Activated naive CD8-positive, alpha-beta T cell treated with anti-CD3 and anti-CD28 coated beads for 36 hours (primary cell): ENCODE measurements at regions not wholly inside any gene's neighbourhood (a gene's known extent, or its start where the extent isn't known, plus 50 kb on each side); places are given as distances from the start of the nearest gene placed in this dataset.
"Not testable (repeated sequence)": the region's sequence is repeated elsewhere in the genome, so short reads cannot be mapped to it uniquely, and the experiment has no call there.

Experiments
- DNase-seq: peaks from one replicate; pipeline ENCODE4 v3.0.0; 2021
- H3K27ac Mint-ChIP-seq: one replicate; pipeline ENCODE4 v1.8.0; 2022; ENCODE audit warnings: mild to moderate bottlenecking, moderate library complexity, mixed read lengths
- H3K27me3 Mint-ChIP-seq: one replicate; pipeline ENCODE4 v1.8.0; 2022; ENCODE audit warnings: mild to moderate bottlenecking, mixed read lengths
- H3K36me3 Mint-ChIP-seq: one replicate; pipeline ENCODE4 v1.8.0; 2021; ENCODE audit warnings: mild to moderate bottlenecking, mixed read lengths
- H3K4me1 Mint-ChIP-seq: one replicate; pipeline ENCODE4 v1.8.0; 2021; ENCODE audit warnings: mixed read lengths
- H3K4me3 Mint-ChIP-seq: one replicate; pipeline ENCODE4 v1.8.0; 2022; ENCODE audit warnings: mild to moderate bottlenecking, moderate library complexity, mixed read lengths
- H3K9me3 Mint-ChIP-seq: one replicate; pipeline ENCODE4 v1.8.0; 2022; ENCODE audit warnings: mixed read lengths

GRCh38 chr4:64776820-64777219, 367.6 kb upstream of the TECRL start:
- no peak for DNase-seq
- Mint-ChIP-seq H3K27ac (no peak overlapping the region), H3K9me3 (no peaks in the 10 kb centered on the region), H3K4me3 (no peak overlapping the region), H3K36me3 (no peaks in the 10 kb centered on the region), H3K27me3 (no peaks in the 10 kb centered on the region), H3K4me1 (no peaks in the 10 kb centered on the region)

GRCh38 chr4:64774626-64775025, 365.4 kb upstream of the TECRL start:
- Mint-ChIP-seq H3K27me3 (no peaks in the 10 kb centered on the region), H3K36me3 (no peaks in the 10 kb centered on the region), H3K4me1 (no peaks in the 10 kb centered on the region), H3K9me3 (no peaks in the 10 kb centered on the region), H3K27ac (no peak overlapping the region), H3K4me3 (no peak overlapping the region)
- no peak for DNase-seq

GRCh38 chr4:64771149-64771548, 361.9 kb upstream of the TECRL start:
- H3K4me3 Mint-ChIP-seq = no peak overlapping the region
- no peaks in the 10 kb centered on the region for H3K4me1 Mint-ChIP-seq
- H3K36me3 Mint-ChIP-seq = no peaks in the 10 kb centered on the region
- H3K9me3 Mint-ChIP-seq = peaks cover 1% of the 10 kb centered on the region
- H3K27ac Mint-ChIP-seq = no peak overlapping the region
- no peaks in the 10 kb centered on the region for H3K27me3 Mint-ChIP-seq
- DNase-seq = no peak

- Mint-ChIP-seq H3K4me1 (no peaks in the 10 kb centered on the region), H3K36me3 (no peaks in the 10 kb centered on the region), H3K9me3 (peaks cover 4% of the 10 kb centered on the region), H3K27me3 (no peaks in the 10 kb centered on the region), H3K4me3 (no peak overlapping the region), H3K27ac (no peak overlapping the region)
- DNase-seq = no peak
Measured at GRCh38 chr4:64767547-64767946, 358.3 kb upstream of the TECRL start.

GRCh38 chr4:64766565-64766964, 357.3 kb upstream of the TECRL start:
- no peaks in the 10 kb centered on the region for H3K4me1 Mint-ChIP-seq
- no peaks in the 10 kb centered on the region for H3K36me3 Mint-ChIP-seq
- DNase-seq = no peak
- no peaks in the 10 kb centered on the region for H3K27me3 Mint-ChIP-seq
- H3K4me3 Mint-ChIP-seq = no peak overlapping the region
- peaks cover 4% of the 10 kb centered on the region for H3K9me3 Mint-ChIP-seq
- H3K27ac Mint-ChIP-seq = no peak overlapping the region

- H3K9me3 Mint-ChIP-seq = peaks cover 9% of the 10 kb centered on the region
Measured at GRCh38 chr4:64756016-64756415, 346.8 kb upstream of the TECRL start.

GRCh38 chr4:64747919-64748715, 338.9 kb upstream of the TECRL start:
- no peak overlapping the region for H3K27ac Mint-ChIP-seq
- H3K36me3 Mint-ChIP-seq = no peaks in the 10 kb centered on the region
- no peaks in the 10 kb centered on the region for H3K27me3 Mint-ChIP-seq
- H3K4me3 Mint-ChIP-seq = no peak overlapping the region
- peaks cover 13% of the 10 kb centered on the region for H3K9me3 Mint-ChIP-seq
- DNase-seq = no peak
- H3K4me1 Mint-ChIP-seq = no peaks in the 10 kb centered on the region

More at GRCh38 chr4:64756016-64756415, 346.8 kb upstream of the TECRL start:
- no peak for DNase-seq
- Mint-ChIP-seq H3K27me3 (no peaks in the 10 kb centered on the region), H3K27ac (no peak overlapping the region), H3K4me1 (no peaks in the 10 kb centered on the region), H3K36me3 (no peaks in the 10 kb centered on the region), H3K4me3 (no peak overlapping the region)

- no peaks in the 10 kb centered on the region for H3K27me3 Mint-ChIP-seq
- H3K4me1 Mint-ChIP-seq = no peaks in the 10 kb centered on the region
- H3K36me3 Mint-ChIP-seq = no peaks in the 10 kb centered on the region
- H3K27ac Mint-ChIP-seq = no peak overlapping the region
- H3K4me3 Mint-ChIP-seq = no peak overlapping the region
- peaks cover 10% of the 10 kb centered on the region for H3K9me3 Mint-ChIP-seq
- DNase-seq = no peak
Measured at GRCh38 chr4:64738240-64738639, 329.0 kb upstream of the TECRL start.

GRCh38 chr4:64737854-64738138, 328.5 kb upstream of the TECRL start:
- not testable (repeated sequence) for H3K36me3 Mint-ChIP-seq, H3K4me3 Mint-ChIP-seq, H3K27me3 Mint-ChIP-seq, DNase-seq, H3K27ac Mint-ChIP-seq, H3K4me1 Mint-ChIP-seq
- peaks cover 10% of the 10 kb centered on the region for H3K9me3 Mint-ChIP-seq

- Mint-ChIP-seq H3K27ac (no peak overlapping the region), H3K36me3 (no peaks in the 10 kb centered on the region), H3K4me3 (no peak overlapping the region), H3K9me3 (peaks cover 9% of the 10 kb centered on the region), H3K4me1 (no peaks in the 10 kb centered on the region), H3K27me3 (no peaks in the 10 kb centered on the region)
- no peak for DNase-seq
Measured at GRCh38 chr4:64737026-64737853, 328.0 kb upstream of the TECRL start.

GRCh38 chr4:64729561-64729960, 320.3 kb upstream of the TECRL start:
- no peak for DNase-seq
- Mint-ChIP-seq H3K27ac (no peak overlapping the region), H3K36me3 (no peaks in the 10 kb centered on the region), H3K4me1 (no peaks in the 10 kb centered on the region), H3K9me3 (peaks cover 5% of the 10 kb centered on the region), H3K27me3 (no peaks in the 10 kb centered on the region), H3K4me3 (no peak overlapping the region)

GRCh38 chr4:64727960-64728359, 318.7 kb upstream of the TECRL start:
- Mint-ChIP-seq H3K4me1 (no peaks in the 10 kb centered on the region), H3K9me3 (peaks cover 5% of the 10 kb centered on the region), H3K27me3 (no peaks in the 10 kb centered on the region), H3K36me3 (no peaks in the 10 kb centered on the region), H3K4me3 (no peak overlapping the region), H3K27ac (no peak overlapping the region)
- no peak for DNase-seq

GRCh38 chr4:64727391-64727790, 318.1 kb upstream of the TECRL start:
- not testable (repeated sequence) for H3K4me3 Mint-ChIP-seq, H3K4me1 Mint-ChIP-seq, H3K36me3 Mint-ChIP-seq, H3K27ac Mint-ChIP-seq, DNase-seq, H3K27me3 Mint-ChIP-seq, H3K9me3 Mint-ChIP-seq

GRCh38 chr4:64724689-64725088, 315.4 kb upstream of the TECRL start:
- Mint-ChIP-seq H3K27ac (no peak overlapping the region), H3K4me3 (no peak overlapping the region), H3K27me3 (no peaks in the 10 kb centered on the region), H3K4me1 (no peaks in the 10 kb centered on the region), H3K36me3 (no peaks in the 10 kb centered on the region), H3K9me3 (peaks cover 2% of the 10 kb centered on the region)
- DNase-seq = no peak

- no peak overlapping the region for H3K4me3 Mint-ChIP-seq
- H3K36me3 Mint-ChIP-seq = no peaks in the 10 kb centered on the region
- no peaks in the 10 kb centered on the region for H3K27me3 Mint-ChIP-seq
Measured at GRCh38 chr4:64721106-64721505, 311.9 kb upstream of the TECRL start.

GRCh38 chr4:64718091-64718490, 308.8 kb upstream of the TECRL start:
- Mint-ChIP-seq H3K27me3 (no peaks in the 10 kb centered on the region), H3K4me3 (no peak overlapping the region), H3K36me3 (no peaks in the 10 kb centered on the region), H3K4me1 (no peaks in the 10 kb centered on the region), H3K9me3 (peaks cover 2% of the 10 kb centered on the region), H3K27ac (no peak overlapping the region)
- DNase-seq = no peak

More at GRCh38 chr4:64721106-64721505, 311.9 kb upstream of the TECRL start:
- Mint-ChIP-seq H3K9me3 (peaks cover 2% of the 10 kb centered on the region), H3K4me1 (no peaks in the 10 kb centered on the region), H3K27ac (no peak overlapping the region)
- no peak for DNase-seq
